Activated naive CD4-positive, alpha-beta T cell treated with anti-CD3 and anti-CD28 coated beads, Interleukin-2, amount 50 U/mL, for 72 hours (primary cell): ENCODE measurements at regions not wholly inside any gene's neighbourhood (a gene's known extent, or its start where the extent isn't known, plus 50 kb on each side); places are given as distances from the start of the nearest gene placed in this dataset.

Source experiments
- ATAC-seq, 2 donors: fragments of 150-1000 bp; cut with Tn5 transposase; 2 replicates each; pipeline ENCODE4 v1.10.0; 2021; ENCODE audit warnings: mild to moderate bottlenecking in 2 of 2, moderate library complexity in 2 of 2
- DNase-seq, 2 donors: peaks; one replicate each; pipeline ENCODE4 v3.0.0; 2021 to 2022; ENCODE audit warnings: low spot score in 2 of 2
- H3K27ac Mint-ChIP-seq, 2 donors: one replicate each; pipeline ENCODE4 v1.8.0; 2022; ENCODE audit warnings: mild to moderate bottlenecking in 2 of 2, mixed read lengths in 2 of 2
- H3K36me3 Mint-ChIP-seq, 2 donors: one replicate each; pipeline ENCODE4 v1.8.0; 2022; ENCODE audit warnings: mixed read lengths in 2 of 2
- H3K9me3 Mint-ChIP-seq, 2 donors: one replicate each; pipeline ENCODE4 v1.8.0; 2022; ENCODE audit warnings: mixed read lengths in 2 of 2

DNA sequence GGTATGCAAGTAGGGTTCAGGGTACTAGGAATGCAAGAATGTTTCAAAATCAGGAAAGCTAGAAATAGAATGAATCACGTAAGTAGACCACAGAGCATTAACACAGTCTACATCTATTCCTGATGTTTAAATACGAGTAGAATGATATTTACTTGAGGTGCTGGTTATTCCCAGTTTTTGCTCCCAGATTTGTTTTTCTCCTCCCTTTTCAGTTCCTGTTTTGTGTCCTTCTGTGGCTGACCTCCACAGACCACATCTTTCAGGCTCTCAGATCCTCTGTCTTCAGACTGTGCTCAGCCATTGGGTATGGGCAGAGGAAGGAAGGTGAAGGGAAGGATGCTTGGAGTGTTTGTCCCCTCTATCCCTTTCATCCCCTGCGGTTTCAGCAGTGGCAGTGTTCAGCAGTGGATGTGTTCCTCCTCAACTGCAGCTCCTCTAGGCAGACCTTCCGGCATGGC, 276.6 kb downstream of the ZNF621 start:
- Mint-ChIP-seq H3K27ac (no peak overlapping the region), H3K9me3 (peaks cover 3 to 4% of the 10 kb centered on the region in 2 donors), H3K36me3 (no peaks in the 10 kb centered on the region)
- no peak for DNase-seq
- no peak for ATAC-seq

DNA sequence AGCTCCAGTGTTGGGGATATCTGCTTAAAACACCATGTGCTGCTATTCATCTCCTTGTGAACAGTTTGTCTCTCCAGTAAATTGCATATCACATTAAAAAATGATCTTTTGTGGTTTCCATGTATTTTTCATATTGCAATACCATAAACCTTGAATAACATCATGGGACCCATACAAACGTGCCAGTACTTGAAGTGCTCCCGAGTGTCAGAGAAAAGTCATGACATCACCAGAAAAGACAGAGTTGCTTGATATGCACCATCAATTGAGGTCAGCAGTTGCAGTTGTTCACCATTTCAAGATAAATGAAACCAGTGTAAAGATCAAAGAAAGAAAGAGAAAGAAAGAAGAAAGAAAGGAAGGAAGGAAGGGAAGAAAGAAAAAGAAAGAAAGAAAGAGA, 278.6 kb downstream of the ZNF621 start:
- H3K36me3 Mint-ChIP-seq: no peaks in the 10 kb centered on the region
- no peak for ATAC-seq

DNA sequence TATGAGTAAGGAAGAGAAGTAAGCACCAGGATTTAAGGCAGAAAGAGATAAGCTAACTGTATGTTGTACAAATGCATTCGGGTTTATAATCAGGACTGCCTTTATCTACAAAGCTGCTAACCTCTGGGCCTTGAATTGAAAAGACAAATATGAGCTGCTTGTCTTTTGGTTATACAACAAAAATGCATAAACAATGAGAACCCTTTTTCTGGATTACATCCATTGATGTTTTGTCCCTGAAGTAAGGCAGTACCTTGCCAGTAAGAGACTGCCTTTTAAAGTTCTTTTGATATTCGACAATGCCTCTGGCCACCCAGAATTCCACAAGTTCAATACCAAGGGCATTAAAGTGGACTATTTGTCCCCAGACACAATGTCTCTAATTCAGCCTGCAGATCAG, 280.7 kb downstream of the ZNF621 start:
- no peak for DNase-seq
- no peak overlapping the region for H3K27ac Mint-ChIP-seq
- H3K36me3 Mint-ChIP-seq: no peaks in the 10 kb centered on the region
- no peak for ATAC-seq
- H3K9me3 Mint-ChIP-seq: peaks cover 7 to 11% of the 10 kb centered on the region in 2 donors

More for the DNA sequence above, 278.6 kb downstream of the ZNF621 start:
- DNase-seq: no peak
- no peak overlapping the region for H3K27ac Mint-ChIP-seq
- H3K9me3 Mint-ChIP-seq: peaks cover 3 to 4% of the 10 kb centered on the region in 2 donors

DNA sequence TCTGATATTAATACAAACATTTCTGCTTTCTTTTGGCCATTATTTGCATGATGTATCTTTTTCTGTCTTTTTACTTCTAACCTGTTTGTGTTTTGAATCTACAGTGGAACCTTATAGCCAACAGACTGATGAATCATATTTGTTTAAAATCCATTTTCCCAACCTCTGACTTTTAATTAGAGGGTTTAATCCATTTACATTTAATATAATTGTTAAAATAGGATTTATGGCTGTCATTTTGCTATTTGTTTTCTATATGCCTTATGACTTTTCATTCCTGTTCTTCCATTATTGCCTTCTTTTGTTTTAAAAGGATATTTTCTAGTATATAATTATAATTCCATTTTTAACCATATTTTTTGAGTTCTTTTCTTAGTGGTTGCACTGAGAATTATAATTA, 286.1 kb downstream of the ZNF621 start:
- ATAC-seq (no peak), DNase-seq (no peak)
- Mint-ChIP-seq H3K36me3 (peaks cover 5 to 6% of the 10 kb centered on the region in 2 donors), H3K27ac (no peak overlapping the region), H3K9me3 (peaks cover 18% of the 10 kb centered on the region in 2 donors)

DNA sequence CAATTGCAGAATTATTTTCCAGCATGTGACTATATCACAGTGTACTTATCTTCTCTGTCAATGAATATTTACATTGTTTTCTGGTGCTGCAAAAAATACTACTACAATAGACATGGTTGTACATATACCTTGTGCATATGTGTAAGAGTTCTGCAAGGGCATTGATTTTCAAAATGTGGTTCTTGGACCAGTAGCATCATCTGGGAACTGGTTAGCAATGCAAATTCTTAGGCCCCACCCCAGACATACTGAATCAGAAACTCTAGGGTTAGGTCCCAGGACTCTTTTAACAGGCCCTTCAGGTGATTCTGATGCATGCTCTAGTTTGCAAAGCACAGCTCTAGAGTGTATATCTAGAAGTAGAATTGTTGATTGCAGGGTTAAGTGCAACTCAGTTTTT, 292.3 kb downstream of the ZNF621 start:
- DNase-seq: no peak
- Mint-ChIP-seq H3K36me3 (no peaks in the 10 kb centered on the region), H3K27ac (no peak overlapping the region), H3K9me3 (peaks cover 5 to 8% of the 10 kb centered on the region in 2 donors)
- no peak for ATAC-seq

DNA sequence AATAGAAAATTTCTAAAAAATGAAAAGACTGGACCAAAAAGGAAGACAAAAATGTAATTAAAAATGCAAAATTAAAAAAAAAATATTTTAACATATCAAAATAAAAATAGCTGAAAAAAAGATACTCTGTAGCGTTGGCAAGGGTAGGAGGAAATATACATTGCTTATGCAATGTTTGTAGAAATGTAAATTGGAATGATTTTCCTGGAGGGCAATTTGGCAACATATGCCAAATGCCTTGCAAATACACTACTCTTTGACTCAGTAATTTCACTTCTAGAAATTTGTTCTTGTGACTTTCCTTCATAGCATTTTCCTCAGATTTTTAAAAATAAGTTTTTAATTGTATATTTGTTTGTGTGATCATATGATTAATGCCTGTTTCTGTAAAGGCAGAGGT, 296.6 kb downstream of the ZNF621 start:
- ATAC-seq (no peak), DNase-seq (no peak)
- no peak overlapping the region for H3K27ac Mint-ChIP-seq
- H3K9me3 Mint-ChIP-seq: no peaks in the 10 kb centered on the region
- H3K36me3 Mint-ChIP-seq: no peaks in the 10 kb centered on the region

DNA sequence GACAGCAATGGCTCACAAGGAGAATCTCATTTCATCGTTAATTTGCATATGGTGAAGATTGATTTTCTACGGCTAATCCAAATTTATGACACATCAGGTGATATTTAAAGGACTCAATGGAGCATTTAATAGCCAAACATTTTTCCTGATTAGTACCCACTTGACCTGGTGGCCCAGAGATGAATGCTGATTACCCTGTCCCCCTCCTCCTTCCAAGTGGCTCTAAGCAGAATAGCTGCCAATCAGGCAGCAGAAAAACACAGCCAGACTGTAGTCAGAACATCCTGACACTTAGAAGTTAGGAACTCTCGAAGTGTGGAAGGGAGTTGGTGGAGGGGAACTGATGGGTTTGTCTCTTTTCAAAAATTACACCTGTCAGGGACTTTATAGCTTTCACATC, 302.5 kb downstream of the ZNF621 start:
- Mint-ChIP-seq H3K36me3 (no peaks in the 10 kb centered on the region), H3K9me3 (no peaks in the 10 kb centered on the region), H3K27ac (no peak overlapping the region)
- DNase-seq (no peak), ATAC-seq (no peak)

DNA sequence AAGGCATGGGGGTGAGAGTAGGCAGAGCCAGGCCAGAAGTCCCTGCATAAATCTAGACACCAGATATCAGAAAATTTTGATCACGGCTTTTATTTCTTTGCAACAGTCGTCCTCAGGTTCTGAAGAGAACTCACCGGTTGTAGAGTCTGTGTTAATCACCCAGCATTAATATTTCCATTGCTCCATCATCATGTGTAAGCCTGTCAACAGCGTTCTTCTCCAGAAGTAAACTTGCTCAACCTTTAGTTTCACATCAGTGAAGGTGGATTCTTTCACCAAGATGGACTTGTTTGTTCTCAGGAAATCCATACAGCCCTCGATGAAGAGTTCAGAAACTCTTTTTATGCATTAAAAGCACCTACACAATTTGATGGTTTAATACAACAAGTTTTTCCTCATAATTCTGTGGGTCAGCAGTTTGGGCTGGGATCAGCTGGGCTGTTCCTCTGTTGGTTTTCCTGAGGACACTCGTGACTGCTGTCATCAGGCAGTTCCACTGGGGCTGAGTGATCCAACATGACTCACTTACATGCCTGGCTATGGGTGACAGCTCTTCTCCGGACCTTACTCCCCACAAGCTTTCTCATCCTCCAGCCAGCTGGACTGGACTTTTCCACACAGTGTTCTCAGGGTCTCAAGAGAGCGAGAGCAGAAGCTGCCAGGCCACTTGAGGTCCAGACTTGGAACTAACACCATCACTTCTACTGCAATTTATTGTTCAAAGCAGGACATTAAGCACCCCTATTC, 303.4 kb downstream of the ZNF621 start:
- ATAC-seq (no peak), DNase-seq (no peak)
- Mint-ChIP-seq H3K9me3 (no peaks in the 10 kb centered on the region), H3K27ac (no peak overlapping the region), H3K36me3 (no peaks in the 10 kb centered on the region)

DNA sequence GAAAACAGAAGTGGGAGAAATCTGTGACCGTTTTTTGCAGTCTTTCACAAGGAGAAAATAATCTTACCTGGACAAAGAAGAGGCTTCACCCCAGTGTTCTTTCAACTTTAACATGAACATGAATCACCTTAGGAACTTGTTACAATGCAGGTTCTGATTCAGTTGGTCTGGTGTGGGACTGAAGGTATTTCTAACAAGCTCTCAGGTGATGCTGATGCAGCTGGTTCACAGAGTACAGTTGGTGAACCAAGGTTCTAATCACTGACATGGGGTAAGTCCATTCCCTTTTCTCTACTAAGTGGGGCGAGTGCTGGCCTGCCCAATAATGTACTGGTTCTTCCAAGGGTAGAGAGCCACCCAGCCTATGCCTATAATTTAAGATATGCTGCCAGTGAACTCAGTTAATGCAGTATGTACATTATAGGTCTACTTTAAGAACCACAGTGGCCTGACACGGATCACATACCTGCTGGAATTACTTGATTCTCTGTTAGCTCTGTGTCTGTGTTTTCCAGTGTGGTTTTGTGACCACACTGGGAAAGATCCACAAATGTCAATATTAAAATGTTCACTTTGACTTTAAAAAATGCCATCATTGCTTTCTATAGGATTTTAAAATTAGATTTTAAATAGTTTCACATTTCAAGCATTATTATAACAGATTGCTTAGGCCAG, 304.1 kb downstream of the ZNF621 start:
- DNase-seq (no peak), ATAC-seq (no peak)
- H3K9me3 Mint-ChIP-seq: no peaks in the 10 kb centered on the region

DNA sequence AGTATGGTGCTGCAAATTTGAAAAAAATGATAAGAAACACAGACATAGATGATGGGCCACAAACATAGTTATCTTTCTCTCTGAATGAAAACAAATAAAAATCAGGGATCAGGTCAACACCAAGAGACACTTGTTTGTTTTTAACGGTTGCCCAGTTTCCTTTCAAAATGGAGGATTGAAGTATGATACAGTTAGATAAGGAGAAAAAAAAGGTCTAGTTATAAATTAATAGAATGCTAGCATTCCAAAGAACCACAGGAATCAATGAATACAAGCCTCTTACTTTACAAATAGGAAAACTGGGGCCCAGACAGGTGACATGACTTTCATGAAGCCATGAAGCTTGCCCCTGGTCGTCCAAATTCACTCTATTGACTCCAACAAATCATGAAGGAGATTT, 305.1 kb downstream of the ZNF621 start:
- Mint-ChIP-seq H3K36me3 (no peaks in the 10 kb centered on the region), H3K27ac (no peak overlapping the region), H3K9me3 (no peaks in the 10 kb centered on the region)
- no peak for DNase-seq
- no peak for ATAC-seq

More for the DNA sequence above, 304.1 kb downstream of the ZNF621 start:
- H3K36me3 Mint-ChIP-seq: no peaks in the 10 kb centered on the region
- H3K27ac Mint-ChIP-seq: no peak overlapping the region

DNA sequence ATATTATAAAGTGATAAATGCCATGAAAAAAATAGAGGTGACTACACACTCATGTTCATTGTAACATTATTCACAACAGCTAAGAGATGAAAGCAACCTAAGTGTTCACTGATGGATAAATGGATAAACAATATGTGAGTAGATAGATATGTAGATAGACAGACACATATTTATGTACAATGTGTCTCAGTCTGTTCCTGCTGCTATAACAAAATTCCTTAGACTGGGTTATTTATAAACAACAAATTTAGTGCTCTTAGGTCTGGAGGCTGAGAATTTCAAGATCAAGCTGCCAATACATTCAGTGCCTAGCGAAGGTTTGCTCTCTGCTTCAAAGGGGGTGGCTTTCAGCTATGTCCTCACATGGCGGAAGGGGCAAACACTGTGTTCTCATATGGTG, 312.5 kb downstream of the ZNF621 start:
- no peak for DNase-seq
- ATAC-seq: no peak
- no peaks in the 10 kb centered on the region for H3K9me3 Mint-ChIP-seq
- no peaks in the 10 kb centered on the region for H3K36me3 Mint-ChIP-seq
- H3K27ac Mint-ChIP-seq: no peak overlapping the region

DNA sequence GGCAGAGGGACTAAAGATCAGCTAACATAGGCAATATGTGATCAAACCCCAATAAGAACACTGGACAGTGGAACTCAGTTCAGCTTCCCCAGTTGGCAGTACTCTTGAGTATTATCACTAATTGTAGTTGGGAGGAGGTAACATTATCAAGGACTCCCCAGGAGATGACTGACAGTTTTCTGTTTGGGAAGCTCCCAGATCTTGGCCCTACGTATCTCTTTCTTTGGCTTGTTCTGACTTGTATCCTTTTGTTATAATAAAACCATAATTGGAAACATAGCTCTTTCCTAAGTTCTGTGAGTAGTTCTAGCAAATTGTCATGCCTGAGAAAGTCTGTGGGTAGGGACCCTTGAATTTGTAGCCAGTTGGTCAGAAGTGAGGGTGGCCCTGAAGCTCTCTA, 316.4 kb downstream of the ZNF621 start:
- H3K9me3 Mint-ChIP-seq: peaks cover 0 to 9% of the 10 kb centered on the region in 2 donors
- DNase-seq (no peak), ATAC-seq (no peak)
- H3K36me3 Mint-ChIP-seq: no peaks in the 10 kb centered on the region
- no peak overlapping the region for H3K27ac Mint-ChIP-seq

DNA sequence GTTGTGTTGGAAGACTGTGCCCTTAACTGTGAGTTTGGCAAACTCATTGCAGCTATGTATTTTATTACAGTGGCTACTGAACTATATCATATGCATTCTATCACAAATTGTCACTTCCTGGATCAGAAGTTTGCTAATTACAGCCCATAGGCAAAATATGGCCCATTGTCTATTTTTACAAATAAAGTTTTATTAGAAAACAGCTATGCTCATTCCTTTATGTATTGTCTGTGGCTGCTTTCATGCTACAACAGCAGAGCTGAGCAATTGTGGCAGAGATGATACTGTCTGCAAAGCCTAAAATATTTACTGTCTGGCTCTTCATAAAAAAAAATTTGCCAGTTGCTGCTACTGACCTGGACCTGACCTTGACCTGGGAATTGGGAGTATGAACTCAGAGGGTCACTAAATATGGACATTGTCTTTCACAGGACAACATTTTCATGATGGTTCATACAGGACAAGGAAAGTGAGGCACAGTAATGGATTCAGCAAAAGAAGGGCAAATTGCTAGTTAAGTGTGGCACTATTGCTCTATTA, 316.9 kb downstream of the ZNF621 start:
- Mint-ChIP-seq H3K9me3 (peaks cover 0 to 9% of the 10 kb centered on the region in 2 donors), H3K36me3 (no peaks in the 10 kb centered on the region), H3K27ac (no peak overlapping the region)
- ATAC-seq (no peak), DNase-seq (no peak)

DNA sequence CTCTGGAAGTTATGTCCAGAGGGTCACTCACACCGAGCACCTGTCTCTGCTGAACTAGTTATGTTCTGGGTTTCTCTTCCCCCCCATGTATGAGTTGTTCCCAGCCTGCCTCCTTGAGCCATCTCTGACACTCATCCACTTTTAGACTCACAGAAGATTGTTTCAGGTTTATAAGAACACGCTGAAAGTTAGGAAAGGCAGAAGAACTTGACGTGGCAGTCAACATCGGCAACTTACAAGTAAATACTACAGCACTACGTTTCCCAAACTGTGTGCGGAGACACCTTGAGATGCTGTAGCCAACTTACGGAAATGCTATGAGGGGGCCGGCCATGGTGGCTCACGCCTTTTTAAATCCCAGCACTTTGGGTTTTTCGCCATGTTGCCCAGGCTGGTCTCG, 318.0 kb downstream of the ZNF621 start:
- DNase-seq (no peak), ATAC-seq (no peak)
- Mint-ChIP-seq H3K9me3 (peaks cover 0 to 9% of the 10 kb centered on the region in 2 donors), H3K27ac (no peak overlapping the region), H3K36me3 (no peaks in the 10 kb centered on the region)

DNA sequence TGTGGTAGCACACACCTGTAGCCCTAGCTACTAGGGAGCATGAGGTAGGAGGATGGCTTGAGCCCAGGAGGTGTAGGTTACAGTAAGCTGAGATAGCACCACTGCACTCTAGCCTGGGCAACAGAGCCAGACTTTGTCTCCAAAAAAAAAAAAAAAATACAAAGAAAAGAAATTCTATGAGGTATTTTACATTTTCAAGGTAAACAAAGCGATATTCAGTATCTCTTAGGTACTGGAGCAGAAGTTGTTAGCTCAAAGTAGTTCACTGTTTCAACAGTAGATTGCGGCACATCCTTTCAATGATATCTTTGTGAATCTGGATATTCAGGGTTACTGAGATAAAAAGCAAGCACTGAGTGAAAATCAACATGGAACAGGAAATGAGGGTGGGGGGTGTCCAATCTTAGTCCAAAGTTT, 318.5 kb downstream of the ZNF621 start:
- ATAC-seq (no peak), DNase-seq (no peak)
- Mint-ChIP-seq H3K27ac (no peak overlapping the region), H3K36me3 (no peaks in the 10 kb centered on the region), H3K9me3 (peaks cover 0 to 9% of the 10 kb centered on the region in 2 donors)

DNA sequence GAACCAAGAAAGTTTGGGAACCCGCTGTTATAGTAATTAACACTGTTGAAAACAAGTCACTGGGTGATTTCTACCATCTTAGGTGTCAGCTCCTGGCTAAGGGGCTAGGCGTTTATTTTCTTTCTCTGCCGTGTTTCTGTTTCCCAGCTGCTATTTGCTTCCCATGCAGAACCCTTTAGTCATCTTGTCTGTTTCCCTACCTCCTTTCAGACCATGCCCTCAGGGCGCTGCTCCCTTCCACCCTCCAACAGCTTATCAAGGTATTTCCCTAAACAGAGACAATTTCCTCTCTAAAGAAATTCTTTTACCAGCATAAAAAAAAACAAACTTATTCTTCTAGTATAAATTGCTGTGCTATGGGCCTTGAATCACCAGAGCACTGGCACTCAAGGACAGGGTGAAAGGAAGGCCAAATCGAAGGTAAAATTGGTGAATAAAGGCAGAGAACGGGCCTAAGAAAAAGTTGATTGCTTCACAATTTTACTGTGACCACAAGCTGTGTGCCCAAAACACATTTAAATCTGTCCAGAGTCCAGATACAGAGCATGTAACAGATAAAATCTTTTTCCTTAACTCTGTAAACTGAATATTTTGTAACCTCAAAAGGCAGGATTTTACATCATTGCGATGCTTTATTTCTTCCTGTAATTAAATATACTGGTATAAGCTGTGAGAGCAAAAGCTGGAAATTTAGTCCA, 319.2 kb downstream of the ZNF621 start:
- Mint-ChIP-seq H3K36me3 (no peaks in the 10 kb centered on the region), H3K9me3 (peaks cover 0 to 13% of the 10 kb centered on the region in 2 donors), H3K27ac (no peak overlapping the region)
- DNase-seq (no peak), ATAC-seq (no peak)

DNA sequence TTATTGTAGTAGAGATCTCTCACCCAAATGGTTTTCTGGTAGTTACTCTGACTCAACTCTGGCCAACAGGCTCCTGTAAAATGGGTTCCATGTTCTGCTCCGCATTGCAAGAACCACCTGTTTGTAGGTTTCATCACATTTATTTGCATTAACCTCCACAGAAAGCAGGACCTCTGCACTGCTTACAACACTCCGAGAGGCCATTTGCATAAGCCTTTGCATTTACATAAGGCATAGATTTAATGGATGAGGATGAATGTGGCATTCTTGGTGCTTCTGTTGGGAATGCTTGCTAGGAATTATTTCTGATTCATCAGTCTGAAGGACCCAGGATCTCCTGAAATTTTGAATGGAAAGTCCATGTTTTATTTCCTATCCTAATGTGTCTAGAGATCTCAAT, 320.1 kb downstream of the ZNF621 start:
- Mint-ChIP-seq H3K36me3 (no peaks in the 10 kb centered on the region), H3K9me3 (peaks cover 0 to 13% of the 10 kb centered on the region in 2 donors), H3K27ac (no peak overlapping the region)
- DNase-seq (no peak), ATAC-seq (no peak)
